ENCODE measurements at regions not wholly inside any gene's neighbourhood (a gene's known extent, or its start where the extent isn't known, plus 50 kb on each side); places are given as distances from the start of the nearest gene placed in this dataset.

DNA sequence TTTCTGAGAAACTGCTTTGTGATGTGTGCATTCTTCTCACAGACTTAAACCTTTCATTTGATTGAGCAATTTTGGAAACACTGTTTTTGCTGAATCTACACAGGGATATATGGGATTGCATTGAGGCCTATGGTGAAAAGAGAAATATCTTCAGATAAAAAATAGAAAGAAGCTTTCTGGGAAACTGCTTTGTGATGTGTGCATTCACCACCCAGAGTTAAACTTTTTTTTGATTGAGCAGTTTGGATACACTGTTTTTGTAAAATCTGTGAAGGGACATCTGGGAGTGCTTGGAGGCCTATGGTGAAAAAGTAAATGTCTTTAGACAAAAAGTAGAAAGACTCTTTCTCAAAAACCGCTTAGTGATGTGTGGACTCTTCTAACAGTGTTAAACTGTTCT lies 1683.8 kb downstream of the UQCRFS1 start:
- intact Hi-C loops (cut with DNase I; ENCODE audit: low total_unique reads), result no loop called here
- TF ChIP-seq POLR2AphosphoS5 (IDR thresholded peaks at IDR 0.05) (no peak), POLR2A (IDR thresholded peaks at IDR 0.05) (no peak), EP300 (IDR thresholded peaks at IDR 0.05; ENCODE audit: low read depth) (no peak)
- TF ChIP-seq, protein P1, sequence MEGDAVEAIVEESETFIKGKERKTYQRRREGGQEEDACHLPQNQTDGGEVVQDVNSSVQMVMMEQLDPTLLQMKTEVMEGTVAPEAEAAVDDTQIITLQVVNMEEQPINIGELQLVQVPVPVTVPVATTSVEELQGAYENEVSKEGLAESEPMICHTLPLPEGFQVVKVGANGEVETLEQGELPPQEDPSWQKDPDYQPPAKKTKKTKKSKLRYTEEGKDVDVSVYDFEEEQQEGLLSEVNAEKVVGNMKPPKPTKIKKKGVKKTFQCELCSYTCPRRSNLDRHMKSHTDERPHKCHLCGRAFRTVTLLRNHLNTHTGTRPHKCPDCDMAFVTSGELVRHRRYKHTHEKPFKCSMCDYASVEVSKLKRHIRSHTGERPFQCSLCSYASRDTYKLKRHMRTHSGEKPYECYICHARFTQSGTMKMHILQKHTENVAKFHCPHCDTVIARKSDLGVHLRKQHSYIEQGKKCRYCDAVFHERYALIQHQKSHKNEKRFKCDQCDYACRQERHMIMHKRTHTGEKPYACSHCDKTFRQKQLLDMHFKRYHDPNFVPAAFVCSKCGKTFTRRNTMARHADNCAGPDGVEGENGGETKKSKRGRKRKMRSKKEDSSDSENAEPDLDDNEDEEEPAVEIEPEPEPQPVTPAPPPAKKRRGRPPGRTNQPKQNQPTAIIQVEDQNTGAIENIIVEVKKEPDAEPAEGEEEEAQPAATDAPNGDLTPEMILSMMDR (IDR thresholded peaks at IDR 0.05), result no peak
- no peaks in the 10 kb centered on the region for H3K4me1 ChIP-seq
- no peak for DNase-seq
- in situ Hi-C loops (cut with MboI; ENCODE audit: low pct_ligation_motif_present in 1 of 4, low pct_unique_long_range_greater_than_20kb in 1 of 4, low sequenced_read_pairs in 3 of 4), result no loop called here
- WGBS, 2 donors (ENCODE audit: low coverage in 1 of 2), result 44 to 62% methylated on average over 1 of the region's 1 CpG
- H3K9me3 ChIP-seq, result peaks cover 85 to 91% of the 10 kb centered on the region in 2 donors
- H3K27me3 ChIP-seq, result no peaks in the 10 kb centered on the region
- H3K27ac ChIP-seq, result no peak overlapping the region
- H3K36me3 ChIP-seq, result no peaks in the 10 kb centered on the region
- no peak overlapping the region for H3K4me3 ChIP-seq

DNA sequence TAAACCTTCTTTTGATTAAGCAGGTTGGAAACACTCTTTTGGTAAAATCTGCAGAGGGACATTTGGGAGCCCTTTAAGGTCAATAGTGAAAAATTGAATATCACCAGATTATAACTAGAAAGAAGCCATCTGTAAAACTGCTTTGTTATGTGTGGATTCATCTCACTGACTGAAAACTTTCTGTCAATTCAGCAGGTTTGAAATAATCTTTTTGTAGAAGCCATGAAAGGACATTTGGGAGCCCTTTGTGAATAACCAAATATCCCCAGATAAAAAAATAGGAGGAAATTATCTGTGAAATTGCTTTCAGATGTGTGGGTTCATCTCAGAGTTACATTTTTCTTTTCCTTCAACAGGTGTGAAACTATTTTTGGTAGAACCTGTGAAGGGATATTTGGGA lies 1690.7 kb downstream of the UQCRFS1 start:
- no peak overlapping the region for H3K27ac ChIP-seq
- intact Hi-C loops (cut with DNase I; ENCODE audit: low total_unique reads), result no loop called here
- no peaks in the 10 kb centered on the region for H3K4me1 ChIP-seq
- peaks cover 51 to 62% of the 10 kb centered on the region in 2 donors for H3K9me3 ChIP-seq
- H3K27me3 ChIP-seq, result no peaks in the 10 kb centered on the region
- H3K4me3 ChIP-seq, result no peak overlapping the region
- TF ChIP-seq POLR2AphosphoS5 (IDR thresholded peaks at IDR 0.05), result no peak
- no peak for TF ChIP-seq EP300 (IDR thresholded peaks at IDR 0.05; ENCODE audit: low read depth)
- TF ChIP-seq, protein P1 (IDR thresholded peaks at IDR 0.05), result no peak
- TF ChIP-seq POLR2A (IDR thresholded peaks at IDR 0.05), result no peak
- no peak for DNase-seq
- no peaks in the 10 kb centered on the region for H3K36me3 ChIP-seq
- in situ Hi-C loops (cut with MboI; ENCODE audit: low pct_ligation_motif_present in 1 of 4, low pct_unique_long_range_greater_than_20kb in 1 of 4, low sequenced_read_pairs in 3 of 4), result no loop called here

All from transverse colon (tissue), 4 donors.